ENCODE measurements at regions not wholly inside any gene's neighbourhood (a gene's known extent, or its start where the extent isn't known, plus 50 kb on each side); places are given as distances from the start of the nearest gene placed in this dataset.

- Histone ChIP-seq H3K36me3 (ENCODE audit: insufficient read depth, low read length, poor library complexity, severe bottlenecking) (no peaks in the 10 kb centered on the region), H3K4me1 (ENCODE audit: insufficient read depth, low read length, poor library complexity, severe bottlenecking) (no peaks in the 10 kb centered on the region), H3K27me3 (replicated peaks; ENCODE audit: insufficient read depth, low read depth, low read length, poor library complexity) (no peaks in the 10 kb centered on the region), H3K4me3 (ENCODE audit: low read depth, low read length, poor library complexity, severe bottlenecking) (no peak overlapping the region), H3K9me3 (ENCODE audit: low read depth, low read length, poor library complexity, severe bottlenecking) (no peaks in the 10 kb centered on the region), H3K27ac (ENCODE audit: low read depth, low read length, poor library complexity, severe bottlenecking) (no peak overlapping the region)
- BruUV-seq (replicated peaks), result no TSS peak
- CTCF ChIA-PET, result no interaction called here
- no peak for DNase-seq (ENCODE audit: low spot score)
- intact Hi-C loops (cut with micrococcal nuclease; ENCODE audit: unreplicated experiment), result no loop called here
- POLR2A ChIA-PET (ENCODE audit: low non-redundant PET), result interaction anchor here (0.7 kb wide), 1 partner anchor 300 kb away, joined by 3 read pairs; no protein-coding TSS in a partner anchor
- TF ChIP-seq CTCF (conservative IDR thresholded peaks at IDR 0.05; ENCODE audit: low read depth, low read length), result no peak
- TF ChIP-seq EZH2 (IDR thresholded peaks at IDR 0.05; ENCODE audit: borderline replicate concordance, low read depth, low read length, poor library complexity, severe bottlenecking), result no peak
Measured at GRCh38 chr2:105600949-105601794, 143.5 kb upstream of the NCK2 start.

- no peak for DNase-seq (ENCODE audit: low spot score)
- Histone ChIP-seq H3K27ac (ENCODE audit: low read depth, low read length, poor library complexity, severe bottlenecking) (no peak overlapping the region), H3K9me3 (ENCODE audit: low read depth, low read length, poor library complexity, severe bottlenecking) (no peaks in the 10 kb centered on the region), H3K4me3 (ENCODE audit: low read depth, low read length, poor library complexity, severe bottlenecking) (no peak overlapping the region), H3K4me1 (ENCODE audit: insufficient read depth, low read length, poor library complexity, severe bottlenecking) (no peaks in the 10 kb centered on the region), H3K27me3 (replicated peaks; ENCODE audit: insufficient read depth, low read depth, low read length, poor library complexity) (no peaks in the 10 kb centered on the region), H3K36me3 (ENCODE audit: insufficient read depth, low read length, poor library complexity, severe bottlenecking) (no peaks in the 10 kb centered on the region)
- CTCF ChIA-PET, result no interaction called here
- BruUV-seq (replicated peaks), result no TSS peak
- POLR2A ChIA-PET (ENCODE audit: low non-redundant PET), result interaction anchor here (0.7 kb wide), 1 partner anchor 301 kb away, joined by 3 read pairs; no protein-coding TSS in a partner anchor
- TF ChIP-seq CTCF (conservative IDR thresholded peaks at IDR 0.05; ENCODE audit: low read depth, low read length) (no peak), EZH2 (IDR thresholded peaks at IDR 0.05; ENCODE audit: borderline replicate concordance, low read depth, low read length, poor library complexity, severe bottlenecking) (no peak)
- intact Hi-C loops (cut with micrococcal nuclease; ENCODE audit: unreplicated experiment), result no loop called here
Measured at GRCh38 chr2:105600602-105600948, 144.1 kb upstream of the NCK2 start.

GRCh38 chr2:105600037-105600442, 144.7 kb upstream of the NCK2 start:
- Histone ChIP-seq H3K36me3 (ENCODE audit: insufficient read depth, low read length, poor library complexity, severe bottlenecking) (no peaks in the 10 kb centered on the region), H3K9me3 (ENCODE audit: low read depth, low read length, poor library complexity, severe bottlenecking) (no peaks in the 10 kb centered on the region), H3K4me1 (ENCODE audit: insufficient read depth, low read length, poor library complexity, severe bottlenecking) (no peaks in the 10 kb centered on the region), H3K27ac (ENCODE audit: low read depth, low read length, poor library complexity, severe bottlenecking) (no peak overlapping the region), H3K4me3 (ENCODE audit: low read depth, low read length, poor library complexity, severe bottlenecking) (no peak overlapping the region), H3K27me3 (replicated peaks; ENCODE audit: insufficient read depth, low read depth, low read length, poor library complexity) (no peaks in the 10 kb centered on the region)
- ChIA-PET CTCF (no interaction called here), POLR2A (ENCODE audit: low non-redundant PET) (no interaction called here)
- TF ChIP-seq CTCF (conservative IDR thresholded peaks at IDR 0.05; ENCODE audit: low read depth, low read length) (no peak), EZH2 (IDR thresholded peaks at IDR 0.05; ENCODE audit: borderline replicate concordance, low read depth, low read length, poor library complexity, severe bottlenecking) (no peak)
- no peak for DNase-seq (ENCODE audit: low spot score)
- BruUV-seq (replicated peaks), result no TSS peak
- intact Hi-C loops (cut with micrococcal nuclease; ENCODE audit: unreplicated experiment), result no loop called here
